GM06990 (cell line): ENCODE measurements at regions not wholly inside any gene's neighbourhood (a gene's known extent, or its start where the extent isn't known, plus 50 kb on each side); places are given as distances from the start of the nearest gene placed in this dataset.

Source experiments
- DNase-seq: peaks from one replicate; pipeline ENCODE4 v3.0.0-alpha.2; 2011; ENCODE audit not compliant: insufficient read length; ENCODE audit errors: extremely low read depth
- H3K27me3 ChIP-seq: replicated peaks from 2 replicates; pipeline ENCODE4 v1.6.0; 2011; ENCODE audit warnings: low read length; ENCODE audit not compliant: control insufficient read depth, insufficient read depth
- H3K36me3 ChIP-seq: 2 replicates; pipeline ENCODE4 v1.5.1; 2011; ENCODE audit warnings: low read length; ENCODE audit not compliant: control insufficient read depth, insufficient read depth
- H3K4me3 ChIP-seq: replicated peaks from 2 replicates; pipeline ENCODE4 v1.5.1; 2011; ENCODE audit warnings: low read depth, mild to moderate bottlenecking, control low read depth, low read length
- CTCF ChIP-seq: IDR thresholded peaks from 2 replicates; pipeline ENCODE4 v1.5.1; 2011; ENCODE audit warnings: low read length, control low read depth, mild to moderate bottlenecking, inconsistent platforms; ENCODE audit not compliant: insufficient read depth, poor library complexity, severe bottlenecking

- no peak overlapping the region for H3K4me3 ChIP-seq
- TF ChIP-seq CTCF: no peak
Measured at GRCh38 chr4:71138007-71138615, 144.7 kb downstream of the DCK start.

DNA sequence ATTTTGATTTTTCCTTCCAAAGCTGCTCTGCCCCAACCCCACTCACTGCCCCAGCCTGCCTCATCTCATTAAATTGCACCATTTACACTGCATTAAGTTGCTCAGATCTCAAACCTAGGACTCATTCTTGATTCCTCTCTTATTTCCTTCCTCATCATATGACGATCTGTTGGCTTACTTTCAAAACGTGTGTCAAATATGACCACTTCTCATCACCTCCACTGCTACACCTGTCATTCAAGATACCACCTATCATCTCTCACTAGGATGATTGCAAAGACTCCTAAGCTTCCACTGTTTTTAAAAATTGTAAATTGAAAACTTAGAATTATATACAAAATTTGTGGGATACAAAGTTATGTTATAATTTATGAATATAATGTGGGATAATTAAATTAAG is 147.1 kb downstream of the DCK start:
- no peak for DNase-seq
- H3K27me3 ChIP-seq: no peaks in the 10 kb centered on the region
- H3K36me3 ChIP-seq: no peaks in the 10 kb centered on the region
- no peak for TF ChIP-seq CTCF
- H3K4me3 ChIP-seq: no peak overlapping the region

More at GRCh38 chr4:71138007-71138615, 144.7 kb downstream of the DCK start:
- no peak for DNase-seq
- no peaks in the 10 kb centered on the region for H3K27me3 ChIP-seq
- H3K36me3 ChIP-seq: no peaks in the 10 kb centered on the region

GRCh38 chr4:71141125-71141524 is 147.7 kb downstream of the DCK start:
- no peak for TF ChIP-seq CTCF
- DNase-seq: no peak
- H3K4me3 ChIP-seq: no peak overlapping the region
- no peaks in the 10 kb centered on the region for H3K27me3 ChIP-seq
- no peaks in the 10 kb centered on the region for H3K36me3 ChIP-seq

DNA sequence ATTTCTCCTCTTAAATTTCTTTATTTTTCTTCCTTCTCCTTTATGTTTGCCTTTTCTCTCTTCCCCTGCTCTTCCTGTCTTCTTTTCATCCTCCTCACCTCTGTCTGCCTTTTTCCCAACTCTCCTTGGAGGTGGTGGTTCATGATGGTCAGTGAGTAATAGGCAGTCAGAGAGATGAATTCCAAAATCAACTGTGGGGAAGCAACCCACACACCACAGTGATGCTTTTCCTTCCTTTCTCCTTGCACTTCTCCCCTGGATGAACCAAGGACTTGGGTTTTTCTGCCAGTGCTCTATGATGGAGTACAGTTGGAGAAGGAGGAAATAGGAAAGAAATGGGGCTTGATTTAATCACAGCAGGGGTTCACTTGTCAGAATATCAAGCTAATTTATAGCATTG is 153.8 kb downstream of the DCK start:
- no peak overlapping the region for H3K4me3 ChIP-seq
- no peaks in the 10 kb centered on the region; the same call in 1 of the 2 replicates for H3K27me3 ChIP-seq
- no peak for DNase-seq
- no peaks in the 10 kb centered on the region for H3K36me3 ChIP-seq
- no peak for TF ChIP-seq CTCF

- DNase-seq: no peak
- H3K36me3 ChIP-seq: no peaks in the 10 kb centered on the region
- no peak for TF ChIP-seq CTCF
- no peak overlapping the region for H3K4me3 ChIP-seq
- no peaks in the 10 kb centered on the region; the same call in 1 of the 2 replicates for H3K27me3 ChIP-seq
Measured at GRCh38 chr4:71148545-71148944, 155.1 kb downstream of the DCK start.

DNA sequence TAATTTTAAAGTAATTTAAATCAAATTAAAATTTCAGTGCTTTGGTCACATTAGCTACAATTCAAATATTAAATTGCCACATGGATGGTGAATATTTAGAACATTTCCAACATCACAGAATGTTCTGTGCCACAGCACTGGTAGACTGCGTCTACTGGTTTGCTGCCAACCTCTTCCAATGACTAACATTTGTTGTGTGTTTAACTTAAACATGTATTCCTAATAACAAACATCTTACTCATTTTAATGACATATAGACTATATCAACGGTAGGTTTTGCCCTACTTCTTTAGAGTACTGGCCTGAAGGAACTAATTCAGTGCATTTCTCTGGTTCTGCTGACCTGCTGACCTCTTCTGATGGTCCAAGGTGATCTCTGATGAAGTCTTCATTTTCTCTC is 157.6 kb downstream of the DCK start:
- no peak for TF ChIP-seq CTCF
- Histone ChIP-seq H3K27me3 (no peaks in the 10 kb centered on the region; the same call in 1 of the 2 replicates), H3K36me3 (no peaks in the 10 kb centered on the region), H3K4me3 (no peak overlapping the region)
- DNase-seq: no peak
